H9 (cell line): ENCODE measurements at regions not wholly inside any gene's neighbourhood (a gene's known extent, or its start where the extent isn't known, plus 50 kb on each side); places are given as distances from the start of the nearest gene placed in this dataset.
A peak's percentile ranks its signal among the peaks of the same experiment; 100 is the strongest.

Source experiments
- DNase-seq: peaks from one replicate; pipeline ENCODE4 v3.0.0-alpha.2; 2017
- H2AFZ ChIP-seq: one replicate; pipeline ENCODE4 v1.6.1; 2013; ENCODE audit warnings: mild to moderate bottlenecking, low read length, control low read depth, moderate library complexity
- H2AK5ac ChIP-seq: 2 replicates; pipeline ENCODE4 v1.6.1; 2013; ENCODE audit warnings: low read length, control low read depth, mixed read lengths; ENCODE audit not compliant: insufficient read length
- H2BK120ac ChIP-seq: one replicate; pipeline ENCODE4 v1.6.1; 2013; ENCODE audit warnings: low read depth, mild to moderate bottlenecking, low read length, control low read depth, inconsistent platforms; ENCODE audit not compliant: poor library complexity, severe bottlenecking
- H2BK12ac ChIP-seq: 2 replicates; pipeline ENCODE4 v1.6.1; 2013; ENCODE audit warnings: low read length, control low read depth, mixed read lengths, low read depth; ENCODE audit not compliant: insufficient read length
- H2BK15ac ChIP-seq: 2 replicates; pipeline ENCODE4 v1.6.1; 2013; ENCODE audit warnings: low read depth, low read length, control low read depth
- H2BK20ac ChIP-seq: one replicate; pipeline ENCODE4 v1.6.1; 2013; ENCODE audit warnings: low read depth, mild to moderate bottlenecking, low read length, control low read depth, inconsistent platforms; ENCODE audit not compliant: poor library complexity, severe bottlenecking
- H2BK5ac ChIP-seq: 2 replicates; pipeline ENCODE4 v1.6.1; 2013; ENCODE audit warnings: low read length, control low read depth, mixed read lengths; ENCODE audit not compliant: insufficient read length
- H3K14ac ChIP-seq: 2 replicates; pipeline ENCODE4 v1.6.1; 2013; ENCODE audit warnings: low read length, control low read depth; ENCODE audit not compliant: insufficient read depth
- H3K18ac ChIP-seq: 2 replicates; pipeline ENCODE4 v1.6.1; 2013; ENCODE audit warnings: low read depth, mild to moderate bottlenecking, mixed read lengths, low read length, control low read depth; ENCODE audit not compliant: insufficient read length
- H3K23ac ChIP-seq: 2 replicates; pipeline ENCODE4 v1.6.1; 2013; ENCODE audit warnings: low read length, control low read depth, mixed read lengths, low read depth; ENCODE audit not compliant: insufficient read length
- H3K23me2 ChIP-seq: 2 replicates; pipeline ENCODE4 v1.6.1; 2013; ENCODE audit warnings: low read depth, mild to moderate bottlenecking, mixed read lengths, low read length, control low read depth; ENCODE audit not compliant: insufficient read length, poor library complexity, severe bottlenecking
- H3K27ac ChIP-seq: 2 replicates; pipeline ENCODE4 v1.5.1; 2013; ENCODE audit warnings: low read length, control low read depth, mixed read lengths, low read depth; ENCODE audit not compliant: insufficient read length
- H3K27me3 ChIP-seq: 2 replicates; pipeline ENCODE4 v1.6.1; 2013; ENCODE audit warnings: low read length, control low read depth, inconsistent platforms; ENCODE audit not compliant: insufficient read depth
- H3K4ac ChIP-seq: 2 replicates; pipeline ENCODE4 v1.6.1; 2013; ENCODE audit warnings: low read depth, mild to moderate bottlenecking, control low read depth, inconsistent platforms, low read length, moderate library complexity
- H3K4me1 ChIP-seq: 2 replicates; pipeline ENCODE4 v1.6.1; 2013; ENCODE audit warnings: low read length, control low read depth, inconsistent platforms; ENCODE audit not compliant: insufficient read depth
- H3K4me2 ChIP-seq: 2 replicates; pipeline ENCODE4 v1.6.1; 2013; ENCODE audit warnings: low read length, control low read depth, mixed read lengths; ENCODE audit not compliant: insufficient read length, insufficient read depth
- H3K56ac ChIP-seq: 2 replicates; pipeline ENCODE4 v1.6.1; 2013; ENCODE audit warnings: low read depth, mild to moderate bottlenecking, mixed read lengths, low read length, control low read depth; ENCODE audit not compliant: insufficient read length
- H3K79me1 ChIP-seq: 2 replicates; pipeline ENCODE4 v1.6.1; 2013; ENCODE audit warnings: low read depth, mild to moderate bottlenecking, moderate library complexity, low read length, control low read depth, inconsistent platforms; ENCODE audit not compliant: insufficient read depth, poor library complexity, severe bottlenecking
- H3K79me2 ChIP-seq: 2 replicates; pipeline ENCODE4 v1.6.1; 2013; ENCODE audit warnings: low read length, control low read depth, inconsistent platforms; ENCODE audit not compliant: insufficient read depth
- H3K9ac ChIP-seq: 2 replicates; pipeline ENCODE4 v1.6.1; 2013; ENCODE audit warnings: low read length, control low read depth, mixed read lengths; ENCODE audit not compliant: insufficient read length; ENCODE audit errors: extremely low read depth
- H3K9me3 ChIP-seq: one replicate; pipeline ENCODE4 v1.6.1; 2013; ENCODE audit warnings: low read depth, low read length, inconsistent platforms; ENCODE audit not compliant: control insufficient read depth
- H3T11ph ChIP-seq: one replicate; pipeline ENCODE4 v1.6.1; 2013; ENCODE audit warnings: mild to moderate bottlenecking, low read length, control low read depth, inconsistent platforms
- H4K20me1 ChIP-seq: one replicate; pipeline ENCODE4 v1.6.1; 2013; ENCODE audit not compliant: control insufficient read depth, insufficient read length, insufficient read depth
- H4K5ac ChIP-seq: 2 replicates; pipeline ENCODE4 v1.6.1; 2013; ENCODE audit warnings: low read depth, mild to moderate bottlenecking, mixed read lengths, low read length, control low read depth; ENCODE audit not compliant: insufficient read length
- H4K8ac ChIP-seq: replicated peaks from 2 replicates; pipeline ENCODE4 v1.6.1; 2013; ENCODE audit warnings: low read length, control low read depth, mixed read lengths, low read depth; ENCODE audit not compliant: insufficient read length
- H4K91ac ChIP-seq: 2 replicates; pipeline ENCODE4 v1.6.1; 2013; ENCODE audit warnings: low read depth, mild to moderate bottlenecking, moderate library complexity, mixed read lengths, low read length, control low read depth; ENCODE audit not compliant: insufficient read length
- H3K27ac Mint-ChIP-seq, 3 experiments: 2 replicates in 2 of 3; 3 replicates in 1 of 3; pipeline ENCODE4 v1.8.0; 2020 to 2021; ENCODE audit warnings: mixed read lengths in 3 of 3, mild to moderate bottlenecking in 1 of 3, moderate library complexity in 1 of 3
- H3K27me3 Mint-ChIP-seq: 2 replicates; pipeline ENCODE4 v1.8.0; 2021; ENCODE audit warnings: low read depth, mild to moderate bottlenecking, moderate library complexity, mixed read lengths
- H3K36me3 Mint-ChIP-seq, 3 experiments: 2 replicates in 2 of 3; 3 replicates in 1 of 3; pipeline ENCODE4 v1.8.0; 2020 to 2021; ENCODE audit warnings: low read depth in 3 of 3, mixed read lengths in 3 of 3; ENCODE audit not compliant: insufficient read depth in 1 of 3
- H3K4me1 Mint-ChIP-seq, 2 experiments: 2 replicates each; pipeline ENCODE4 v1.8.0; 2020; ENCODE audit warnings: mixed read lengths in 2 of 2
- H3K4me3 Mint-ChIP-seq, 2 experiments: 2 replicates in 1 of 2; 3 replicates in 1 of 2; pipeline ENCODE4 v1.8.0; 2020 to 2021; ENCODE audit warnings: mild to moderate bottlenecking in 2 of 2, mixed read lengths in 2 of 2, moderate library complexity in 1 of 2
- H3K9me3 Mint-ChIP-seq, 2 experiments: 2 replicates in 1 of 2; 3 replicates in 1 of 2; pipeline ENCODE4 v1.8.0; 2020; ENCODE audit warnings: mild to moderate bottlenecking in 2 of 2, mixed read lengths in 2 of 2, moderate library complexity in 1 of 2
- WGBS: extraction: QIAGEN DNeasy Blood & Tissue Kit; methylation state at CpG from one replicate; pipeline ENCODE4 v1.1.7; 2013; ENCODE audit warnings: missing lambda C conversion rate, low lambda C conversion rate, mixed read lengths; ENCODE audit not compliant: insufficient read length; ENCODE audit errors: extremely low coverage; 5-methylcytosine and 5-hydroxymethylcytosine counted together
- TF ChIP-seq, protein P1 (sequence below): fragments of 200-600 bp; sonication (generic); conservative IDR thresholded peaks from 3 replicates; pipeline ENCODE4 v1.8.0; 2021; ENCODE audit warnings: antibody characterized with exemption, mild to moderate bottlenecking

DNA sequence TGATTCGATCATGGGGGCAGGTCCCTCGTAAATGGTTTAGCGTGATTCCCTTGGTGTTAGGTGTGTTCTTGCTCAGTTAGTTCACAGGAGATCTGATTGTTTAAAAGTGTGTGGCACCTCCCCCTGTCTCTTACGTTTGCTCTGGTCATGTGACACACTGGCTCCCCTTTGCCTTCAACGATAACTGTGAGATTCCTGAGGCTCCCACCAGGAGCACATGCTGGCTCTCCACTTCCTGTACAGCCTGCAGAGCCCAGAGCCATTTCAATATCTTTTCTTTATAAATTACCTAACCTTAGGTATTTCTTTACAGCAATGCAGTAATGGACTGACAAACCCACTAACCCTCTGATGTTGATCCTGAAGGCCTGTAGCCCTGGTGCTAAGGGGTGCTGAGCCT lies 141.9 kb downstream of the FCRL5 start:
- peaks cover 9% of the 10 kb centered on the region for H3K27me3 Mint-ChIP-seq
- Histone ChIP-seq H4K8ac (no peak overlapping the region), H3K4me1 (no peaks in the 10 kb centered on the region), H4K5ac (no peak overlapping the region), H3T11ph (no peak overlapping the region), H3K79me1 (no peaks in the 10 kb centered on the region), H3K23me2 (no peaks in the 10 kb centered on the region), H2BK12ac (no peak overlapping the region), H3K27me3 (no peaks in the 10 kb centered on the region), H3K79me2 (no peaks in the 10 kb centered on the region), H2AK5ac (no peak overlapping the region), H3K56ac (no peak overlapping the region), H3K18ac (no peak overlapping the region), H2BK5ac (no peak overlapping the region), H3K4me2 (no peak overlapping the region), H3K23ac (no peak overlapping the region), H3K27ac (no peak overlapping the region), H3K9ac (no peak overlapping the region), H3K4ac (no peak overlapping the region), H2BK15ac (no peak overlapping the region), H4K20me1 (peaks cover 4% of the 10 kb centered on the region), H2BK20ac (no peak overlapping the region), H4K91ac (no peak overlapping the region), H3K14ac (no peak overlapping the region), H2BK120ac (no peak overlapping the region), H3K9me3 (no peaks in the 10 kb centered on the region), H2AFZ (no peak overlapping the region)
- H3K27ac Mint-ChIP-seq, result peak overlapping the region in 2 of 3 experiments; percentile 51 to 87; a peak in 2 of 7 replicates
- no peak overlapping the region for H3K4me3 Mint-ChIP-seq
- WGBS, result no CpG with 5 or more reads among the region's 5 CpGs
- H3K9me3 Mint-ChIP-seq, result no peaks in the 10 kb centered on the region; a peak in 3 of 5 replicates
- TF ChIP-seq, protein P1, sequence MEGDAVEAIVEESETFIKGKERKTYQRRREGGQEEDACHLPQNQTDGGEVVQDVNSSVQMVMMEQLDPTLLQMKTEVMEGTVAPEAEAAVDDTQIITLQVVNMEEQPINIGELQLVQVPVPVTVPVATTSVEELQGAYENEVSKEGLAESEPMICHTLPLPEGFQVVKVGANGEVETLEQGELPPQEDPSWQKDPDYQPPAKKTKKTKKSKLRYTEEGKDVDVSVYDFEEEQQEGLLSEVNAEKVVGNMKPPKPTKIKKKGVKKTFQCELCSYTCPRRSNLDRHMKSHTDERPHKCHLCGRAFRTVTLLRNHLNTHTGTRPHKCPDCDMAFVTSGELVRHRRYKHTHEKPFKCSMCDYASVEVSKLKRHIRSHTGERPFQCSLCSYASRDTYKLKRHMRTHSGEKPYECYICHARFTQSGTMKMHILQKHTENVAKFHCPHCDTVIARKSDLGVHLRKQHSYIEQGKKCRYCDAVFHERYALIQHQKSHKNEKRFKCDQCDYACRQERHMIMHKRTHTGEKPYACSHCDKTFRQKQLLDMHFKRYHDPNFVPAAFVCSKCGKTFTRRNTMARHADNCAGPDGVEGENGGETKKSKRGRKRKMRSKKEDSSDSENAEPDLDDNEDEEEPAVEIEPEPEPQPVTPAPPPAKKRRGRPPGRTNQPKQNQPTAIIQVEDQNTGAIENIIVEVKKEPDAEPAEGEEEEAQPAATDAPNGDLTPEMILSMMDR, result no peak
- no peak for DNase-seq
- H3K4me1 Mint-ChIP-seq, result peaks cover 0 to 10% of the 10 kb centered on the region in 2 experiments; a peak in 3 of 4 replicates
- no peaks in the 10 kb centered on the region for H3K36me3 Mint-ChIP-seq
